GM12874 (cell line): ENCODE measurements at regions not wholly inside any gene's neighbourhood (a gene's known extent, or its start where the extent isn't known, plus 50 kb on each side); places are given as distances from the start of the nearest gene placed in this dataset.

Experiments used
- TF ChIP-seq, protein P1 (sequence below): IDR thresholded peaks from 2 replicates; pipeline ENCODE4 v1.5.1; 2011; ENCODE audit warnings: low read depth, mild to moderate bottlenecking, control low read depth, low read length, moderate library complexity; ENCODE audit not compliant: insufficient read depth

DNA sequence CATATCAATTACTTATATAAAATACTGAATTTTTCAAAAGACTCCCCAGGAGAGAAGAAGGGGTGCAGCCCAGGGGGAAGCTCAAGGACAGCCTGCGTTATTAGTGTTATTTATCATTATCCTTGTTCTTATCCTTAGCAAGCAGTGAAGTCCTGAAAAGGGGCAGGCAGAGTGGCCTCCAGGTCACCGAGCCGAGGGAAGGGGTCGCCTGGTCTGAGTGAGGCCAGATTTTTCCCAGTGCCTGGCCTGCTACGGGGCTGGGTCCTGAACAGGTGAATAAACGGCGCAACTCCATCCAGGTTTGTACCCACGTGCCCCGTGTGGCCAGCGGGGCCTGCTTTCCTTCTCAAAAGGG lies 123.7 kb downstream of the BRD1 start:
- TF ChIP-seq, protein P1, sequence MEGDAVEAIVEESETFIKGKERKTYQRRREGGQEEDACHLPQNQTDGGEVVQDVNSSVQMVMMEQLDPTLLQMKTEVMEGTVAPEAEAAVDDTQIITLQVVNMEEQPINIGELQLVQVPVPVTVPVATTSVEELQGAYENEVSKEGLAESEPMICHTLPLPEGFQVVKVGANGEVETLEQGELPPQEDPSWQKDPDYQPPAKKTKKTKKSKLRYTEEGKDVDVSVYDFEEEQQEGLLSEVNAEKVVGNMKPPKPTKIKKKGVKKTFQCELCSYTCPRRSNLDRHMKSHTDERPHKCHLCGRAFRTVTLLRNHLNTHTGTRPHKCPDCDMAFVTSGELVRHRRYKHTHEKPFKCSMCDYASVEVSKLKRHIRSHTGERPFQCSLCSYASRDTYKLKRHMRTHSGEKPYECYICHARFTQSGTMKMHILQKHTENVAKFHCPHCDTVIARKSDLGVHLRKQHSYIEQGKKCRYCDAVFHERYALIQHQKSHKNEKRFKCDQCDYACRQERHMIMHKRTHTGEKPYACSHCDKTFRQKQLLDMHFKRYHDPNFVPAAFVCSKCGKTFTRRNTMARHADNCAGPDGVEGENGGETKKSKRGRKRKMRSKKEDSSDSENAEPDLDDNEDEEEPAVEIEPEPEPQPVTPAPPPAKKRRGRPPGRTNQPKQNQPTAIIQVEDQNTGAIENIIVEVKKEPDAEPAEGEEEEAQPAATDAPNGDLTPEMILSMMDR: no peak

DNA sequence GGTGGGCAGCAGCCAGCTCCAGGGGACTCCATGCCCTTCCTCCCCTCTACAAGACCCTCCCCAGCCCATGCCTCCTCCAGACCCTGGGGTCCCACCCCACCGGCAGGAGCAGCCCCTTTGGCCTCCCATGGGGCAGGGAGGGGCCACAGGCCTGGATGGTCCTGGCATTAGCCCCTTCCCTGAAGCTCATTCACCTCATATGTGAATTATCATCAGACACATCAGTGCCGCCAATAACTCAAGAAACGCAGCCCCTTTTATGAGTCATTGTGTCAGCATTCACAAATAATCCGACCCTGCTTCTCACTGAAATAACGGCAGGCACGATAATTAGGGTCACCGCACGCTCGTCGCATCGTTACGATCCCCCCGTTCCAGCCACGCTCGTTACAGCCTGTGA lies 124.2 kb downstream of the BRD1 start:
- TF ChIP-seq, protein P1: no peak

DNA sequence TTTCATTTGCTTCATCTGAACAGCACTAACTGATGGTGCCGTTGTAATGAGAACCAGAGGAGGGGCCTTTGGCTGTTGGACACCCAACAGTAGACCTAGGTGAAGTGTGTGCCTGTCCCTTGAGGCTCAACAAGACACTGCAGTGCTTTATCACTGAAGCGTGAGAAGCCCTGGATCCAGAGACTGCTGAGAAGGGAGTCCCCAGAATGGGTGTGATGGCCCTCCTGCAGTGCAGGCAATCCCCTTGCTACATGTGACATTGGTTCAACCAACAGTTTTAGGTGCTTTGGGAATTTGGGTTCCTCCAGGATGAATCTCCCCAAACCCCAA lies 125.6 kb downstream of the BRD1 start:
- TF ChIP-seq, protein P1: no peak

DNA sequence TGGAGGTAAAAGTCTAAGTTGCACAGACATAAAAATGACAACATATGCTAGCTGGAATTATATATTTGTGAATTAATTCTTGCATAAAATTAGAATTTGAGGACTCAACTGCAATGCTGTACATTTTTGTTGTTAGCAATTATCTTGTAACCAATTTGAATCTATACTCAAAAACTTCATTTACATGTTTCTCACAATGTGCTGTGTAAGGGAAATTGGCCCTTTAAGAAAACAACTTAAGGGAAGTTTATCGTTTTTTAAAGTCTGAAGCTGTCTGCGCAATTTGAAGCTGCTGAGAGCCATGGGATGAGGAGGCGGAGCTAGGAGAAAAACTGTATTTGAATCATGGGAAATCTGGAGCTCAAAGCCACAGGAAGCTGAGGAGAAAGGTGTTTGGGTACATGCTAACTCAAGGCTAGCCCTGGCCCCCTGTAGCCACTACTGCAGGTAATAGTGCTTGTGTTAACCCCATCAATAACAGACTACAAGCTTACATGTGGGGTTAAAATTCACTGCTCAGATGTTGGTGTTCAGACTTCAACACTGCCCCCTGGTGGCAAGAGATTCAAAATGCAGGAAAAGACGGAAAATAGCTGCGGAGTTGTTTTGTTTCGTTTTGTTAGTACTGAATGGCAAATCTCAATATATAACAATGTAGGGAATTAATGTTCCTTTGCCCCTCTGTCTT lies 126.1 kb downstream of the BRD1 start:
- TF ChIP-seq, protein P1: no peak

GRCh38 chr22:49699928-49700498 lies 127.7 kb downstream of the BRD1 start:
- TF ChIP-seq, protein P1: no peak

DNA sequence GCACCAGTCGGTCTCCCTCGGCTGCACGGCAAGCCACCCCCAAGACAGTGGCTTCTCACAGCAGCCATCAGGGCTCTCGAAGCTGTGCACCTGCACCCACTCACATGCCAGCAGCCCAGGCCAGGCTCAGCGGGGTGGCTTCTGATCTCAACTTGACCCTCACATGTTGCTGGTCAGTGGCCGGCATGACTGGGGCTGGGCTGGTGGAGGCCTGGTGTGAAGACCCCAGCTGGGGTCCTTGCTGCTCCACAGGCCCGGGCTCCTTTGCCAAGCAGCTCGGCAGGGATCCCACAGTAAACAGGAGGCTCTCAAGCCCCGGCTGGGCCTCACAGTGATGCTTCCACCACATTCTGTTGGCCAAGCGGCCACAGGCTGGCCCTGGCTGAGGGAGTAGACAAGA lies 128.2 kb downstream of the BRD1 start:
- TF ChIP-seq, protein P1: no peak

GRCh38 chr22:49697047-49697446 lies 130.6 kb downstream of the BRD1 start:
- TF ChIP-seq, protein P1: no peak
